ENCODE measurements at regions not wholly inside any gene's neighbourhood (a gene's known extent, or its start where the extent isn't known, plus 50 kb on each side); places are given as distances from the start of the nearest gene placed in this dataset.

- TF ChIP-seq ZNF70 (CRISPR knock-in tag; IDR thresholded peaks at IDR 0.05) (no peak), TCF4 (CRISPR knock-in tag; IDR thresholded peaks at IDR 0.05; ENCODE audit: borderline replicate concordance) (no peak), ISL1 (CRISPR knock-in tag; IDR thresholded peaks at IDR 0.05) (no peak), RARB (CRISPR knock-in tag; IDR thresholded peaks at IDR 0.05) (no peak), CSRNP3 (CRISPR knock-in tag; IDR thresholded peaks at IDR 0.05) (no peak), ZNF8 (CRISPR knock-in tag; IDR thresholded peaks at IDR 0.05) (no peak), PPARA (CRISPR knock-in tag; IDR thresholded peaks at IDR 0.05; ENCODE audit: borderline replicate concordance) (no peak), PATZ1 (CRISPR knock-in tag; IDR thresholded peaks at IDR 0.05; ENCODE audit: borderline replicate concordance) (no peak), ARNTL (CRISPR knock-in tag; IDR thresholded peaks at IDR 0.05; ENCODE audit: borderline replicate concordance, low read depth) (no peak), POU6F1 (CRISPR knock-in tag; IDR thresholded peaks at IDR 0.05; ENCODE audit: borderline replicate concordance, low read depth) (no peak), TSHZ2 (CRISPR knock-in tag; IDR thresholded peaks at IDR 0.05) (no peak)
- no peak for ATAC-seq
Measured at GRCh38 chr13:107736170-107736569, 479.2 kb downstream of the LIG4 start.

- peak; percentile 40; the same call in 2 of the 3 replicates for ATAC-seq
- TF ChIP-seq ZNF8 (CRISPR knock-in tag; IDR thresholded peaks at IDR 0.05) (no peak), ZFP3 (CRISPR knock-in tag; IDR thresholded peaks at IDR 0.05) (no peak), ESRRG (CRISPR knock-in tag; IDR thresholded peaks at IDR 0.05) (no peak), TSHZ2 (CRISPR knock-in tag; IDR thresholded peaks at IDR 0.05) (no peak), GLIS3 (CRISPR knock-in tag; IDR thresholded peaks at IDR 0.05) (no peak), TOX (CRISPR knock-in tag; IDR thresholded peaks at IDR 0.05; ENCODE audit: borderline replicate concordance) (no peak), CSDC2 (CRISPR knock-in tag; IDR thresholded peaks at IDR 0.05) (no peak), RARB (CRISPR knock-in tag; IDR thresholded peaks at IDR 0.05) (no peak), PPARA (CRISPR knock-in tag; IDR thresholded peaks at IDR 0.05; ENCODE audit: borderline replicate concordance) (no peak), SNAI2 (CRISPR knock-in tag; IDR thresholded peaks at IDR 0.05) (no peak), ZNF565 (CRISPR knock-in tag; conservative IDR thresholded peaks at IDR 0.05; ENCODE audit: low read depth) (no peak), ISL1 (CRISPR knock-in tag; IDR thresholded peaks at IDR 0.05) (no peak), PATZ1 (CRISPR knock-in tag; IDR thresholded peaks at IDR 0.05; ENCODE audit: borderline replicate concordance) (no peak), BACH2 (CRISPR knock-in tag; IDR thresholded peaks at IDR 0.05; ENCODE audit: borderline replicate concordance) (no peak), ARNTL (CRISPR knock-in tag; IDR thresholded peaks at IDR 0.05; ENCODE audit: borderline replicate concordance, low read depth) (no peak)
Measured at GRCh38 chr13:107734891-107735625, 480.3 kb downstream of the LIG4 start.
